Mesothelial cell of epicardium (in vitro differentiated cells): ENCODE measurements at regions not wholly inside any gene's neighbourhood (a gene's known extent, or its start where the extent isn't known, plus 50 kb on each side); places are given as distances from the start of the nearest gene placed in this dataset.

Experiments
- DNase-seq, 2 experiments: peaks; one replicate each; pipeline ENCODE4 v3.0.0; 2021; ENCODE audit warnings: low spot score in 2 of 2; ENCODE audit not compliant: unreplicated experiment in 2 of 2
- H3K27ac Mint-ChIP-seq: 2 replicates; pipeline ENCODE4 v1.8.0; 2021; ENCODE audit warnings: mixed read lengths
- H3K27me3 Mint-ChIP-seq: 2 replicates; pipeline ENCODE4 v1.8.0; 2021; ENCODE audit warnings: low read depth, mixed read lengths
- H3K36me3 Mint-ChIP-seq: 2 replicates; pipeline ENCODE4 v1.8.0; 2021; ENCODE audit warnings: mixed read lengths
- H3K4me1 Mint-ChIP-seq: 2 replicates; pipeline ENCODE4 v1.8.0; 2021; ENCODE audit warnings: mixed read lengths
- H3K4me3 Mint-ChIP-seq: 2 replicates; pipeline ENCODE4 v1.8.0; 2021; ENCODE audit warnings: mild to moderate bottlenecking, moderate library complexity, mixed read lengths
- H3K9me3 Mint-ChIP-seq: 2 replicates; pipeline ENCODE4 v1.8.0; 2021; ENCODE audit warnings: mixed read lengths
- TF ChIP-seq, protein P1 (sequence below): fragments of 200-600 bp; sonication (generic); IDR thresholded peaks from one replicate; pipeline ENCODE4 v1.5.0; 2021; ENCODE audit warnings: antibody characterized with exemption; ENCODE audit not compliant: unreplicated experiment

DNA sequence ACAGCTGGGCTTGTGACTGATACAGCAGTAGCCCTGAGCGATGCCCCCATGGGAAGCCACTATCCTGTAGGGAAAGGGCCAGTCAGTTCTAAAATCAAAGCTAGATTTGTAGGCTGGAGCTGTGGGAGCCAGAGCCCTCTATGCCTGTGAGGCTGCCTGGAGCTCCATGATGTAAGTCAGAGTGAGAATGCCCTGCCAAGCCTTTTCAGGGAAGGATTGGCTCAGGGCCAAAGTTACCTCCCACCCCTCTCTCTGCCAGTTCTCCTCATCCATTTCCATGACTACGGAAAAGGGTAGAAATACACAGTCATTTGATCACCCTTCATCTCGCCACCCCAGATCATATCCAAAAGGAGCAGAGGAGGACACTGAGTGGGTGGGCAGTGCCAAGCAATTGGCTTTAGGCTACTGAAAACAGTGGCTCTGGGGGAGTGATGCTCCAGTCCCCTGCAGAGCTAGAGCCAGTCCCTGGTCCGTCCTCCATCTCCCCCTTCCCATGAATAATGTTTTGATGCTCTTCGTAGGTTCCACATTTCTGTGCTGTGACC, 59.5 kb upstream of the KCNA3 start:
- no peaks in the 10 kb centered on the region for H3K4me1 Mint-ChIP-seq
- no peak overlapping the region for H3K27ac Mint-ChIP-seq
- no peaks in the 10 kb centered on the region for H3K36me3 Mint-ChIP-seq
- DNase-seq, result no peak
- TF ChIP-seq, protein P1, sequence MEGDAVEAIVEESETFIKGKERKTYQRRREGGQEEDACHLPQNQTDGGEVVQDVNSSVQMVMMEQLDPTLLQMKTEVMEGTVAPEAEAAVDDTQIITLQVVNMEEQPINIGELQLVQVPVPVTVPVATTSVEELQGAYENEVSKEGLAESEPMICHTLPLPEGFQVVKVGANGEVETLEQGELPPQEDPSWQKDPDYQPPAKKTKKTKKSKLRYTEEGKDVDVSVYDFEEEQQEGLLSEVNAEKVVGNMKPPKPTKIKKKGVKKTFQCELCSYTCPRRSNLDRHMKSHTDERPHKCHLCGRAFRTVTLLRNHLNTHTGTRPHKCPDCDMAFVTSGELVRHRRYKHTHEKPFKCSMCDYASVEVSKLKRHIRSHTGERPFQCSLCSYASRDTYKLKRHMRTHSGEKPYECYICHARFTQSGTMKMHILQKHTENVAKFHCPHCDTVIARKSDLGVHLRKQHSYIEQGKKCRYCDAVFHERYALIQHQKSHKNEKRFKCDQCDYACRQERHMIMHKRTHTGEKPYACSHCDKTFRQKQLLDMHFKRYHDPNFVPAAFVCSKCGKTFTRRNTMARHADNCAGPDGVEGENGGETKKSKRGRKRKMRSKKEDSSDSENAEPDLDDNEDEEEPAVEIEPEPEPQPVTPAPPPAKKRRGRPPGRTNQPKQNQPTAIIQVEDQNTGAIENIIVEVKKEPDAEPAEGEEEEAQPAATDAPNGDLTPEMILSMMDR, result no peak
- H3K27me3 Mint-ChIP-seq, result peaks cover 47% of the 10 kb centered on the region
- no peaks in the 10 kb centered on the region for H3K9me3 Mint-ChIP-seq
- no peak overlapping the region for H3K4me3 Mint-ChIP-seq

DNA sequence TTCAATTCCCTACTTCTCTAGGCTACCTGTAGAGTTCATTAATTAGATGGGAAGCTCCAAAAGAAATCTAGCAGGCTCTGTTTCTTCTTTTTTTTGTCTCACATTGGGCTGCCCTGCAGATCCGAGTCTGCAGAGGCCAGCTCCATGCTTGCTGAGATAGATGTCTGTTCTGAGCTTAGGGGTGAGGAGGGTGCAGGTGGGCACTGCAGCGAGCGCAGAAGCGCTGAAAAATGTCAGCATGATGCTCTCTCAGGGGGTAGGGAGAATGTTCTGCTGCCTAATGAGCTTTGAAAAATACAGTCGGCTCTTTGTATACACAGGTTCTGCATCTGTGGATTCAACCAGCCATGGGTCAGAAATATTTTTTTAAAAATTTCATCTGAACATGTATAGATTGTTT, 56.8 kb upstream of the KCNA3 start:
- H3K9me3 Mint-ChIP-seq, result no peaks in the 10 kb centered on the region
- H3K36me3 Mint-ChIP-seq, result no peaks in the 10 kb centered on the region
- no peak overlapping the region for H3K27ac Mint-ChIP-seq
- H3K4me1 Mint-ChIP-seq, result no peaks in the 10 kb centered on the region
- DNase-seq, result no peak
- peaks cover 53% of the 10 kb centered on the region for H3K27me3 Mint-ChIP-seq
- TF ChIP-seq, protein P1, result no peak
- no peak overlapping the region for H3K4me3 Mint-ChIP-seq

DNA sequence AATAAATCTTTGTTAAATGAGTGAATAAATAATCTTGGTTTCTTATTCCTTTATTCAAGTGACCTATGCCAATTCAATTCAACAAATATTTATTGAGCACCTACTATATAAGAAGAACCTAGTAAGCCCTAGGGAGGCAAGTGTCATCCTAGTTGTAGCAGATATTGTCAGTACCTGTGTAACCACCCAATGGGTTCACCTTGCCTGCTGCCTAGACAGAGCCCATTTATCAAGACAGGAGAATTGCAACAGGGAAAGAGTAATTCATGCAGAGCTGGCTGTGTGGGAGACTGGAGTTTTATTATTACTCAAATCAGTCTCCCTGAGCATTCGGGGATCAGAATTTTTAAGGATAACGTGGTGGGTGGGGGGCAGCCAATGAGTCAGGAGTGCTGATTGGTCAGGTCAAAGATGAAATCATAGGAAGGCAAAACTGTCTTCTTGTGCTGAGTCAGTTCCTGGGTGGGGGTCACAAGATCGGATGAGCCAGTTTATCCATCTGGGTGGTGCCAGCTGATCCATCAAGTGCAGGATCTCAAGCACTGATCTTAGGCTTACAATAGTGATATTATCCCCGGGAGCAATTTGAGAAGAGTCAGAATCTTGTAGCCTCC, 53.8 kb upstream of the KCNA3 start:
- peaks cover 44% of the 10 kb centered on the region for H3K27me3 Mint-ChIP-seq
- H3K27ac Mint-ChIP-seq, result no peak overlapping the region
- no peaks in the 10 kb centered on the region for H3K36me3 Mint-ChIP-seq
- no peaks in the 10 kb centered on the region for H3K4me1 Mint-ChIP-seq
- no peak for DNase-seq
- TF ChIP-seq, protein P1, result no peak
- no peak overlapping the region for H3K4me3 Mint-ChIP-seq
- no peaks in the 10 kb centered on the region for H3K9me3 Mint-ChIP-seq

DNA sequence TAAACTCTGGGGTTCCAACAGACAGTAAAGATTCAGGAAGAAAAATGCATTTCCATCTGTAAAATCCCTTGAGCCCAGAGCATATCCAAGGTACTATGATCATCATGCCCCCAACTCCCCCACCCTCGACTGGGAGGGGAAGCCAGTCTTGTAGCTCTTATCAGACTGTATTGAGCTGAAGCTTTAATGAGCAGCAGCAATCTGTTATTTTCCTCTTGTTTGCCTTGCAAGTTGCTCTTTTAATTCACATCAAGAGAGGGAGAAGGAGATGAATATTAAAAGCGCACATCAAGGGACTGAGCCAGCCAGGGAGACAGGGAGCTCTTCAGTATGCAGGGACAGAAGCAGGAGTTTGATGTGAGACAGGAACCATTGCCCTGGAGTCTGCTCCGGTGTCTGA, 52.5 kb upstream of the KCNA3 start:
- Mint-ChIP-seq H3K27ac (no peak overlapping the region), H3K9me3 (no peaks in the 10 kb centered on the region), H3K4me1 (no peaks in the 10 kb centered on the region), H3K27me3 (peaks cover 34% of the 10 kb centered on the region), H3K36me3 (no peaks in the 10 kb centered on the region), H3K4me3 (no peak overlapping the region)
- TF ChIP-seq, protein P1, result no peak
- no peak for DNase-seq

DNA sequence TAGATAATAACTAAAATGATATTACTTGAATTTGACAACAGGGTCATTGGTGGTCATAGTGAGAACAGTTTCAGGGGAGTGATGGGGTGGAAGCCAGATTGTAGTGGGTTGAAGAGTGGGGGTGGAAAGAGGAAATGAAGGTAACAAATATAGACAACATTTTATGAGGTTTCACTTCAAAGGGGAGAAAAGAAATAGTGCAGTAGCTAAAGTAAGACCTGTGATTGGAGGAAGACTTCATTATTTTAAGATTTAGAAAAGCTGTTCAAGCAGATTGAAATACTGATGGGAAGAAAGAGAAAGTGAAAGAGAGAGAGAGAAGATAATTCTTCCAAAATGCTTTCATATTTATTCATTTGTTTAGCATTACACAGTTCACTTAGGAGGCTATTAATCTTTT, 52.0 kb upstream of the KCNA3 start:
- Mint-ChIP-seq H3K36me3 (no peaks in the 10 kb centered on the region), H3K27me3 (peaks cover 34% of the 10 kb centered on the region), H3K4me3 (no peak overlapping the region), H3K27ac (no peak overlapping the region), H3K9me3 (no peaks in the 10 kb centered on the region), H3K4me1 (no peaks in the 10 kb centered on the region)
- no peak for DNase-seq
- TF ChIP-seq, protein P1, result no peak
